ENCODE measurements at regions not wholly inside any gene's neighbourhood (a gene's known extent, or its start where the extent isn't known, plus 50 kb on each side); places are given as distances from the start of the nearest gene placed in this dataset.

DNA sequence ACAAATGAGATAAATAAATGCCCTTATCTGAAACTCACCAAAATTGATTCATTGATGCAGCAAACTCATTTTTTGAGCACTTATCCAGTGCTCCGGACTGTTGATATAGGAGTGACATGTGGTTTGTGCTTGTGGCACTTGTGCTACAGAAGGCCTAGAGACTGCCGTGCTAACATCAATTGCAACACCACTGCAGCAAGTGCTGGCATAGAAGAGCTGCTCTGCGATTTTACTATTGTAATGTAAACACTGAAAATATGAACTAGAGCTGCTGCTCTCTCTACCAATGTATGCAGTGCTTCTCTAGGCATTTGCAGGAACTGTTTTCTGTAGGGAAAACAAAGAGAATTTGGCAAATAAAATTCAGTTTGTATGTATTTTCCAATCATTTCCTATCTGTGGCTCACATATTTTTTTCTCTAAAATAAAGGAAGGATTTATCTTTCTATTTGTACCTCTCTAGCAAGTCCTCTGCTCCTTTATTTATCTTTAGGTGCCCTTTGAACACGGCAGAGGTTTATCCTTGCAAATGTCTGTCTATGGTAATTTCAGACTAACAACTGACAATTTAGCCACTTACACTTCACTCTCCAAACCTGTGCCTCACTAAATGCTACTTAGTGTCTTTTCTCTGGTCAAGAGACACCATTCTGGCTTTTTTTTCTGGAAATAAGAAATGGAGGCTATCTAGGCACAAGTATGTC lies 409.5 kb upstream of the ADGRL2 start:
- H3K27me3 ChIP-seq: no peaks in the 10 kb centered on the region
- no peak overlapping the region for H3K27ac ChIP-seq
- H3K36me3 ChIP-seq (ENCODE audit: low read depth, missing control alignments): no peaks in the 10 kb centered on the region
- intact Hi-C loops (cut with DNase I; ENCODE audit: low total_unique reads): no loop called here
- no peak overlapping the region for H3K4me3 ChIP-seq
- no peaks in the 10 kb centered on the region for H3K9me3 ChIP-seq
- WGBS, 2 donors: 63 to 70% methylated on average over 4 of the region's 4 CpGs
- no peak for DNase-seq
- no peak for TF ChIP-seq POLR2A (IDR thresholded peaks at IDR 0.05)
- TF ChIP-seq, protein P1, sequence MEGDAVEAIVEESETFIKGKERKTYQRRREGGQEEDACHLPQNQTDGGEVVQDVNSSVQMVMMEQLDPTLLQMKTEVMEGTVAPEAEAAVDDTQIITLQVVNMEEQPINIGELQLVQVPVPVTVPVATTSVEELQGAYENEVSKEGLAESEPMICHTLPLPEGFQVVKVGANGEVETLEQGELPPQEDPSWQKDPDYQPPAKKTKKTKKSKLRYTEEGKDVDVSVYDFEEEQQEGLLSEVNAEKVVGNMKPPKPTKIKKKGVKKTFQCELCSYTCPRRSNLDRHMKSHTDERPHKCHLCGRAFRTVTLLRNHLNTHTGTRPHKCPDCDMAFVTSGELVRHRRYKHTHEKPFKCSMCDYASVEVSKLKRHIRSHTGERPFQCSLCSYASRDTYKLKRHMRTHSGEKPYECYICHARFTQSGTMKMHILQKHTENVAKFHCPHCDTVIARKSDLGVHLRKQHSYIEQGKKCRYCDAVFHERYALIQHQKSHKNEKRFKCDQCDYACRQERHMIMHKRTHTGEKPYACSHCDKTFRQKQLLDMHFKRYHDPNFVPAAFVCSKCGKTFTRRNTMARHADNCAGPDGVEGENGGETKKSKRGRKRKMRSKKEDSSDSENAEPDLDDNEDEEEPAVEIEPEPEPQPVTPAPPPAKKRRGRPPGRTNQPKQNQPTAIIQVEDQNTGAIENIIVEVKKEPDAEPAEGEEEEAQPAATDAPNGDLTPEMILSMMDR (IDR thresholded peaks at IDR 0.05): no peak
- no peaks in the 10 kb centered on the region for H3K4me1 ChIP-seq

- WGBS, 2 donors: 84 to 88% methylated on average over 4 of the region's 4 CpGs
Measured at GRCh38 chr1:81388435-81388834, 412.3 kb upstream of the ADGRL2 start.

GRCh38 chr1:81387446-81387845 lies 413.3 kb upstream of the ADGRL2 start:
- no peaks in the 10 kb centered on the region for H3K27me3 ChIP-seq
- no peak overlapping the region for H3K4me3 ChIP-seq
- WGBS, 2 donors: 89 to 92% methylated on average over 4 of the region's 4 CpGs
- intact Hi-C loops (cut with DNase I; ENCODE audit: low total_unique reads): no loop called here
- H3K36me3 ChIP-seq (ENCODE audit: low read depth, missing control alignments): no peaks in the 10 kb centered on the region
- no peak for TF ChIP-seq POLR2A (IDR thresholded peaks at IDR 0.05)
- TF ChIP-seq, protein P1 (IDR thresholded peaks at IDR 0.05): no peak
- no peak for DNase-seq
- no peaks in the 10 kb centered on the region for H3K9me3 ChIP-seq
- H3K4me1 ChIP-seq: no peaks in the 10 kb centered on the region
- H3K27ac ChIP-seq: no peak overlapping the region

More at GRCh38 chr1:81388435-81388834, 412.3 kb upstream of the ADGRL2 start:
- Histone ChIP-seq H3K27ac (no peak overlapping the region), H3K27me3 (no peaks in the 10 kb centered on the region), H3K4me1 (no peaks in the 10 kb centered on the region), H3K36me3 (ENCODE audit: low read depth, missing control alignments) (no peaks in the 10 kb centered on the region), H3K4me3 (no peak overlapping the region), H3K9me3 (no peaks in the 10 kb centered on the region)
- TF ChIP-seq, protein P1 (IDR thresholded peaks at IDR 0.05): no peak
- no peak for TF ChIP-seq POLR2A (IDR thresholded peaks at IDR 0.05)
- no peak for DNase-seq
- intact Hi-C loops (cut with DNase I; ENCODE audit: low total_unique reads): no loop called here

- H3K4me1 ChIP-seq: no peaks in the 10 kb centered on the region
- WGBS, 2 donors: 89 to 98% methylated on average over 3 of the region's 3 CpGs
- DNase-seq: no peak
- no peaks in the 10 kb centered on the region for H3K27me3 ChIP-seq
- H3K36me3 ChIP-seq (ENCODE audit: low read depth, missing control alignments): no peaks in the 10 kb centered on the region
- TF ChIP-seq POLR2A (IDR thresholded peaks at IDR 0.05): no peak
- TF ChIP-seq, protein P1 (IDR thresholded peaks at IDR 0.05): no peak
- no peaks in the 10 kb centered on the region for H3K9me3 ChIP-seq
- H3K27ac ChIP-seq: no peak overlapping the region
- intact Hi-C loops (cut with DNase I; ENCODE audit: low total_unique reads): no loop called here
- H3K4me3 ChIP-seq: no peak overlapping the region
Measured at GRCh38 chr1:81382561-81382960, 418.2 kb upstream of the ADGRL2 start.

DNA sequence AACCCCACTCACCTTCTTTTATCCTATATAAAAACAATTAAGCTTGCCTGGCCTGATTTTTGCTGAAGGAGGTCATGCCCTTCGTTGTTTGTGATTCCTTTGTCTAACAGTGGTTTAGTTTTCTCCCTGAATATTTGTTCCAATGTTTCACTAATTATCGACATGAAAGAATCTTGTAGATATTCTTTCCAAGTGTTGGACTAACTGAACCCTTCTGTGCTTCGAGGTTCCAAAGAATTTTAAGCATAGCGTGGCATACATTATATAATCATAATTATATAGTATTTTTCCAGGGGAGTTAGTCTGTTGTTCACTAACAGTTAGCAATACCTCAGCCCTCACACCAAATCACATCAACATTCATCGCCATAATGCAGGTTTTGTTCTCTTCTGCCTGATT lies 418.9 kb upstream of the ADGRL2 start:
- no peaks in the 10 kb centered on the region for H3K36me3 ChIP-seq (ENCODE audit: low read depth, missing control alignments)
- no peak overlapping the region for H3K4me3 ChIP-seq
- no peaks in the 10 kb centered on the region for H3K27me3 ChIP-seq
- DNase-seq: no peak
- WGBS, 2 donors: 87 to 88% methylated on average over 5 of the region's 5 CpGs
- no peaks in the 10 kb centered on the region for H3K9me3 ChIP-seq
- intact Hi-C loops (cut with DNase I; ENCODE audit: low total_unique reads): no loop called here
- TF ChIP-seq, protein P1 (IDR thresholded peaks at IDR 0.05): no peak
- TF ChIP-seq POLR2A (IDR thresholded peaks at IDR 0.05): no peak
- H3K4me1 ChIP-seq: no peaks in the 10 kb centered on the region
- H3K27ac ChIP-seq: no peak overlapping the region
